H1 (cell line): ENCODE measurements at regions not wholly inside any gene's neighbourhood (a gene's known extent, or its start where the extent isn't known, plus 50 kb on each side); places are given as distances from the start of the nearest gene placed in this dataset.

Source experiments
- CTCF ChIA-PET: fragments of 300-600 bp; sonication (Branson Sonifier 250); formaldehyde crosslinking; loops from one replicate; lab custom pipeline; 2021; ENCODE audit not compliant: partially characterized antibody; lab: Charles Lee
- POLR2A ChIA-PET: fragments of 300-600 bp; sonication (Branson Sonifier 250); formaldehyde crosslinking; loops from one replicate; lab custom pipeline; 2021; ENCODE audit warnings: inconsistent platforms; ENCODE audit not compliant: partially characterized antibody; lab: Charles Lee
- DNase-seq, 2 experiments: peaks; one replicate each; pipeline versions ENCODE4 v3.0.0 to v3.0.0-alpha.2; 2010 to 2022; ENCODE audit warnings: low spot score in 2 of 2, low read depth in 1 of 2, mixed read lengths in 1 of 2
- FAIRE-seq: peaks from 2 replicates; lab custom pipeline; 2011; peaks lifted over from hg19 to GRCh38; lab: Jason Lieb, UNC
- H2AFZ ChIP-seq: 2 replicates; pipeline ENCODE4 v1.8.1; 2012; ENCODE audit warnings: low read length, inconsistent platforms
- H2AK5ac ChIP-seq: 2 replicates; pipeline ENCODE4 v1.6.1; 2013; ENCODE audit warnings: low read depth, low read length
- H2BK120ac ChIP-seq: replicated peaks from 2 replicates; pipeline ENCODE3; 2013; ENCODE audit warnings: low read depth, low read length, inconsistent platforms
- H2BK12ac ChIP-seq: 2 replicates; pipeline ENCODE4 v1.6.1; 2013; ENCODE audit warnings: low read depth, low read length
- H2BK15ac ChIP-seq: 2 replicates; pipeline ENCODE4 v1.6.1; 2013; ENCODE audit warnings: low read length
- H2BK20ac ChIP-seq: 2 replicates; pipeline ENCODE4 v1.6.1; 2013; ENCODE audit warnings: low read length
- H2BK5ac ChIP-seq: 2 replicates; pipeline ENCODE4 v1.6.1; 2013; ENCODE audit warnings: low read depth, low read length
- H3K14ac ChIP-seq: 2 replicates; pipeline ENCODE4 v1.6.1; 2013; ENCODE audit warnings: inconsistent platforms; ENCODE audit not compliant: insufficient read length
- H3K18ac ChIP-seq: 2 replicates; pipeline ENCODE4 v1.6.1; 2013; ENCODE audit warnings: low read length; ENCODE audit errors: extremely low read depth
- H3K23ac ChIP-seq: 2 replicates; pipeline ENCODE4 v1.6.1; 2013; ENCODE audit warnings: inconsistent platforms; ENCODE audit not compliant: insufficient read length
- H3K23me2 ChIP-seq: 2 replicates; pipeline ENCODE4 v1.6.1; 2013; ENCODE audit warnings: low read depth, low read length
- H3K27ac ChIP-seq: 2 replicates; pipeline ENCODE4 v1.6.1; 2011; ENCODE audit warnings: low read depth, low read length, inconsistent platforms
- H3K27me3 ChIP-seq, 4 experiments: replicated peaks in 1 of 4; 1 replicate in 1 of 4; 2 replicates in 3 of 4; pipeline versions ENCODE4 v1.6.1 to v1.8.1; 2011 to 2013; ENCODE audit warnings: low read length in 3 of 4, mild to moderate bottlenecking in 3 of 4, inconsistent platforms in 2 of 4, mixed read lengths in 2 of 4, moderate library complexity in 1 of 4; ENCODE audit not compliant: control insufficient read depth in 3 of 4, insufficient read depth in 3 of 4; ENCODE audit errors: extremely low read depth in 1 of 4
- H3K36me3 ChIP-seq, 4 experiments: 2 replicates each; pipeline versions ENCODE4 v1.6.1 to v1.8.1; 2011 to 2013; ENCODE audit warnings: mild to moderate bottlenecking in 4 of 4, low read length in 3 of 4, moderate library complexity in 2 of 4, control low read depth in 1 of 4, inconsistent platforms in 1 of 4; ENCODE audit not compliant: insufficient read depth in 4 of 4, control insufficient read depth in 2 of 4
- H3K4ac ChIP-seq: replicated peaks from 2 replicates; pipeline ENCODE3; 2013; ENCODE audit warnings: low read length, low read depth, mixed read lengths, inconsistent platforms; ENCODE audit not compliant: insufficient read length
- H3K4me1 ChIP-seq, 4 experiments: replicated peaks in 1 of 4; 1 replicate in 1 of 4; 2 replicates in 3 of 4; pipeline versions ENCODE4 v1.6.1 to v1.8.1; 2011 to 2013; ENCODE audit warnings: low read length in 3 of 4, inconsistent platforms in 2 of 4, mixed read lengths in 1 of 4; ENCODE audit not compliant: insufficient read depth in 4 of 4, control insufficient read depth in 3 of 4
- H3K4me2 ChIP-seq, 2 experiments: 2 replicates each; pipeline versions ENCODE4 v1.6.1 to v1.8.1; 2011 to 2013; ENCODE audit warnings: low read depth in 2 of 2, low read length in 2 of 2, control low read depth in 1 of 2, inconsistent platforms in 1 of 2, mild to moderate bottlenecking in 1 of 2; ENCODE audit not compliant: insufficient read depth in 1 of 2
- H3K4me3 ChIP-seq, 4 experiments: fragments of 200-600, 300-600 bp in 1 of 4; sonication (generic), shearing (Covaris generic), sonication (Bioruptor Twin) in 1 of 4; 2 replicates each; pipeline versions ENCODE4 v1.5.1 to v1.8.1; 2011 to 2016; ENCODE audit warnings: low read length in 4 of 4, low read depth in 3 of 4, control low read depth in 2 of 4, inconsistent platforms in 2 of 4, mild to moderate bottlenecking in 2 of 4, mixed read lengths in 1 of 4, moderate library complexity in 1 of 4; ENCODE audit not compliant: insufficient read depth in 2 of 4; ENCODE audit errors: extremely low read depth in 1 of 4
- H3K56ac ChIP-seq: replicated peaks from 2 replicates; pipeline ENCODE3; 2013; ENCODE audit warnings: low read depth, mild to moderate bottlenecking, mixed read lengths, low read length, inconsistent platforms; ENCODE audit not compliant: insufficient read length
- H3K79me1 ChIP-seq: 2 replicates; pipeline ENCODE4 v1.6.1; 2013; ENCODE audit warnings: low read depth, low read length, control low read depth
- H3K79me2 ChIP-seq, 2 experiments: 2 replicates each; pipeline versions ENCODE4 v1.6.1 to v1.8.1; 2012 to 2013; ENCODE audit warnings: low read length in 2 of 2, mild to moderate bottlenecking in 2 of 2, inconsistent platforms in 1 of 2; ENCODE audit not compliant: insufficient read depth in 2 of 2, control insufficient read depth in 1 of 2
- H3K9ac ChIP-seq, 4 experiments: replicated peaks in 1 of 4; 1 replicate in 1 of 4; 2 replicates in 3 of 4; pipeline versions ENCODE4 v1.6.1 to v1.8.1; 2011 to 2013; ENCODE audit warnings: low read depth in 3 of 4, low read length in 3 of 4, control low read depth in 2 of 4, mild to moderate bottlenecking in 2 of 4, moderate library complexity in 2 of 4, inconsistent platforms in 1 of 4; ENCODE audit errors: extremely low read depth in 1 of 4
- H3K9me3 ChIP-seq, 2 experiments: 2 replicates each; pipeline versions ENCODE4 v1.6.1 to v1.8.1; 2012 to 2013; ENCODE audit warnings: mild to moderate bottlenecking in 2 of 2, moderate library complexity in 2 of 2, control low read depth in 1 of 2, inconsistent platforms in 1 of 2, low read depth in 1 of 2, low read length in 1 of 2, mixed read lengths in 1 of 2; ENCODE audit not compliant: insufficient read depth in 2 of 2
- H4K20me1 ChIP-seq, 2 experiments: replicated peaks in 1 of 2; 2 replicates each; pipeline versions ENCODE3 to v1.8.1; 2011 to 2013; ENCODE audit warnings: inconsistent platforms in 2 of 2, low read length in 2 of 2, mild to moderate bottlenecking in 1 of 2; ENCODE audit not compliant: insufficient read depth in 2 of 2, control insufficient read depth in 1 of 2
- H4K5ac ChIP-seq: 2 replicates; pipeline ENCODE4 v1.6.1; 2013; ENCODE audit warnings: low read length, low read depth, mixed read lengths, inconsistent platforms; ENCODE audit not compliant: insufficient read length
- H4K8ac ChIP-seq: 2 replicates; pipeline ENCODE4 v1.8.0; 2013; ENCODE audit warnings: mild to moderate bottlenecking, moderate library complexity, low read length, inconsistent platforms; ENCODE audit not compliant: insufficient read depth; ENCODE audit errors: extremely low read depth
- H4K91ac ChIP-seq: replicated peaks from 2 replicates; pipeline ENCODE3; 2013; ENCODE audit warnings: low read length, mixed read lengths, inconsistent platforms; ENCODE audit not compliant: insufficient read length
- PHF8 ChIP-seq: fragments of 200-600 bp; sonication (generic); conservative IDR thresholded peaks from 2 replicates; pipeline ENCODE4 v1.7.1; 2012; ENCODE audit warnings: low read depth, mild to moderate bottlenecking, inconsistent platforms, low read length, moderate library complexity
- RNF2 ChIP-seq: fragments of 200-900, 300-1000 bp; sonication (generic); IDR thresholded peaks from 2 replicates; pipeline ENCODE4 v1.7.1; 2016; ENCODE audit warnings: borderline replicate concordance, low read depth, mild to moderate bottlenecking, antibody characterized with exemption, low read length; ENCODE audit not compliant: poor library complexity, severe bottlenecking; ENCODE audit errors: missing control alignments
- SIN3A ChIP-seq, 2 experiments: IDR thresholded peaks in 1 of 2; conservative IDR thresholded peaks in 1 of 2; 2 replicates each; pipeline ENCODE4 v1.6.1; 2011 to 2012; ENCODE audit warnings: low read length in 2 of 2, improper control_type of control experiment in 1 of 2, low read depth in 1 of 2, mild to moderate bottlenecking in 1 of 2
- WGBS, 2 experiments: shearing (Covaris generic) in 1 of 2; methylation state at CpG; one replicate each; pipeline versions ENCODE4 v1.1.6 to v1.1.7; 2013 to 2015; ENCODE audit warnings: low lambda C conversion rate in 2 of 2, mixed read lengths in 2 of 2, inconsistent platforms in 1 of 2, low coverage in 1 of 2, missing lambda C conversion rate in 1 of 2; ENCODE audit not compliant: insufficient replicate concordance in 2 of 2, insufficient coverage in 1 of 2, insufficient read length in 1 of 2; ENCODE audit errors: extremely low coverage in 1 of 2, missing lambda C conversion rate in 1 of 2; 5-methylcytosine and 5-hydroxymethylcytosine counted together

DNA sequence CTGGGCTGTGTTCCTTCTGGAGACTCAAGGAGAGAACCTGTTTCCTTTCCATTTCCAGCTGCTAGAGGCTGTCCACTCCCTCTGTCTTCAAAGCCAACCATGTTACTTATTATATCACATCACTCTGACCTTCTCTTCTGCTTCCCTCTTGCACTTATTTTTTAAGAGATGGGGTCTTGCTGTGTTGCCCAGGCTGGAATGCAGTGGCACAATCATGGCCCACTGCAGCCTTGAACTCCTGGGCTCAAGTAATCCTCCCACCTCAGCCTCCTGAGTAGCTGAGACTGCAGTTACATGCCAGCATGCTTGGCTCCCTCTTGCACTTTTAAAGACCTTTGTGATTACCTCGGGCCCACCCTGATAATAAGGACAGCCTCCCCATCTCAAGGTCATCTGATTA lies 160.0 kb upstream of the DTNBP1 start:
- H3K9me3 ChIP-seq = no peaks in the 10 kb centered on the region
- no peak overlapping the region for H3K56ac ChIP-seq
- no peak overlapping the region for H3K4me3 ChIP-seq
- CTCF ChIA-PET = interaction anchor here (1.2 to 1.4 kb wide), 2 partner anchors 306 to 374 kb away, joined by 4 read pairs; partner anchors contain the start of gene MYLIP
- H2AK5ac ChIP-seq = no peak overlapping the region
- POLR2A ChIA-PET = no interaction called here
- no peak for FAIRE-seq
- H4K91ac ChIP-seq = no peak overlapping the region
- no peak overlapping the region for H3K23ac ChIP-seq
- no peaks in the 10 kb centered on the region for H4K20me1 ChIP-seq
- no peak overlapping the region for H3K9ac ChIP-seq
- H3K18ac ChIP-seq = no peak overlapping the region
- TF ChIP-seq SIN3A (conservative IDR thresholded peaks at IDR 0.05 in 1 of 2, IDR thresholded peaks at IDR 0.05 in 1 of 2; ENCODE audit: low read depth in 1 of 2, low read length in 2 of 2) (no peak), PHF8 (no peak), RNF2 (no peak)
- no peaks in the 10 kb centered on the region for H3K27me3 ChIP-seq
- H3K27ac ChIP-seq = no peak overlapping the region
- no peak overlapping the region for H2BK15ac ChIP-seq
- DNase-seq = no peak
- H4K8ac ChIP-seq = no peak overlapping the region
- no peak overlapping the region for H3K4ac ChIP-seq
- no peak overlapping the region for H2BK20ac ChIP-seq
- no peak overlapping the region for H2BK5ac ChIP-seq
- WGBS, 2 experiments = 76% methylated on average over 1 of the region's 1 CpG; no CpG with 5 or more reads in 1 of the 2 experiments
- H4K5ac ChIP-seq = no peak overlapping the region
- no peaks in the 10 kb centered on the region for H3K79me1 ChIP-seq
- no peak overlapping the region for H2AFZ ChIP-seq
- H3K36me3 ChIP-seq = no peaks in the 10 kb centered on the region
- no peaks in the 10 kb centered on the region for H3K23me2 ChIP-seq
- H3K4me2 ChIP-seq = no peak overlapping the region
- H3K4me1 ChIP-seq = peaks cover 0 to 3% (median 0%) of the 10 kb centered on the region in 4 experiments; a peak in 1 of 7 replicates
- no peaks in the 10 kb centered on the region for H3K79me2 ChIP-seq
- no peak overlapping the region for H2BK12ac ChIP-seq
- H3K14ac ChIP-seq = no peak overlapping the region
- H2BK120ac ChIP-seq = no peak overlapping the region
